IPS-20b (cell line): ENCODE measurements at regions not wholly inside any gene's neighbourhood (a gene's known extent, or its start where the extent isn't known, plus 50 kb on each side); places are given as distances from the start of the nearest gene placed in this dataset.
"Not testable (repeated sequence)": the region's sequence is repeated elsewhere in the genome, so short reads cannot be mapped to it uniquely, and the experiment has no call there.

Source experiments
- H3K27ac ChIP-seq: one replicate; pipeline ENCODE4 v1.5.1; 2013; ENCODE audit warnings: low read length
- H3K27me3 ChIP-seq: 2 replicates; pipeline ENCODE4 v1.6.1; 2013; ENCODE audit warnings: mild to moderate bottlenecking, low read length, inconsistent platforms; ENCODE audit not compliant: insufficient read depth
- H3K36me3 ChIP-seq: 2 replicates; pipeline ENCODE4 v1.6.1; 2013; ENCODE audit warnings: low read depth, mild to moderate bottlenecking, inconsistent platforms, low read length, moderate library complexity; ENCODE audit not compliant: insufficient read depth
- H3K4me1 ChIP-seq: 2 replicates; pipeline ENCODE4 v1.6.1; 2013; ENCODE audit warnings: mild to moderate bottlenecking, control low read depth, inconsistent platforms, low read length, moderate library complexity; ENCODE audit not compliant: insufficient read depth
- H3K4me3 ChIP-seq: 2 replicates; pipeline ENCODE4 v1.5.1; 2013; ENCODE audit warnings: mild to moderate bottlenecking, low read length, inconsistent platforms
- H3K9ac ChIP-seq: 2 replicates; pipeline ENCODE4 v1.6.1; 2013; ENCODE audit warnings: low read depth, mild to moderate bottlenecking, inconsistent platforms, low read length, moderate library complexity
- H3K9me3 ChIP-seq: 2 replicates; pipeline ENCODE4 v1.6.1; 2013; ENCODE audit warnings: mild to moderate bottlenecking, low read depth, low read length, inconsistent platforms; ENCODE audit not compliant: insufficient read depth

- H3K27me3 ChIP-seq, H3K4me3 ChIP-seq, H3K9ac ChIP-seq, H3K36me3 ChIP-seq, H3K4me1 ChIP-seq, H3K9me3 ChIP-seq, H3K27ac ChIP-seq: not testable (repeated sequence)
Measured at GRCh38 chr2:111273007-111273406, 152.3 kb downstream of the BCL2L11 start.

- not testable (repeated sequence) for H3K9ac ChIP-seq, H3K4me1 ChIP-seq, H3K27me3 ChIP-seq, H3K36me3 ChIP-seq, H3K4me3 ChIP-seq, H3K9me3 ChIP-seq, H3K27ac ChIP-seq
Measured at GRCh38 chr2:111275047-111275853, 154.5 kb downstream of the BCL2L11 start.

- H3K27me3 ChIP-seq, H3K36me3 ChIP-seq, H3K9me3 ChIP-seq, H3K27ac ChIP-seq, H3K4me3 ChIP-seq, H3K9ac ChIP-seq, H3K4me1 ChIP-seq: not testable (repeated sequence)
Measured at GRCh38 chr2:111275854-111276171, 155.1 kb downstream of the BCL2L11 start.

- H3K4me3 ChIP-seq, H3K27me3 ChIP-seq, H3K36me3 ChIP-seq, H3K9ac ChIP-seq, H3K9me3 ChIP-seq, H3K4me1 ChIP-seq, H3K27ac ChIP-seq: not testable (repeated sequence)
Measured at GRCh38 chr2:111278133-111278532, 157.4 kb downstream of the BCL2L11 start.

GRCh38 chr2:111280709-111281286, 160.1 kb downstream of the BCL2L11 start:
- H3K9me3 ChIP-seq, H3K4me3 ChIP-seq, H3K9ac ChIP-seq, H3K27me3 ChIP-seq, H3K4me1 ChIP-seq, H3K27ac ChIP-seq, H3K36me3 ChIP-seq: not testable (repeated sequence)

GRCh38 chr2:111282162-111282561, 161.4 kb downstream of the BCL2L11 start:
- not testable (repeated sequence) for H3K4me1 ChIP-seq, H3K27ac ChIP-seq, H3K9ac ChIP-seq, H3K9me3 ChIP-seq, H3K4me3 ChIP-seq, H3K36me3 ChIP-seq, H3K27me3 ChIP-seq

GRCh38 chr2:111287646-111288568, 167.2 kb downstream of the BCL2L11 start:
- H3K4me3 ChIP-seq: not testable (repeated sequence)

GRCh38 chr2:111290370-111290769, 169.7 kb downstream of the BCL2L11 start:
- H3K9ac ChIP-seq, H3K4me3 ChIP-seq, H3K27ac ChIP-seq, H3K36me3 ChIP-seq, H3K4me1 ChIP-seq, H3K27me3 ChIP-seq, H3K9me3 ChIP-seq: not testable (repeated sequence)

More at GRCh38 chr2:111287646-111288568, 167.2 kb downstream of the BCL2L11 start:
- not testable (repeated sequence) for H3K9ac ChIP-seq, H3K36me3 ChIP-seq, H3K9me3 ChIP-seq, H3K27me3 ChIP-seq, H3K27ac ChIP-seq, H3K4me1 ChIP-seq

GRCh38 chr2:111291566-111291965, 170.9 kb downstream of the BCL2L11 start:
- not testable (repeated sequence) for H3K9ac ChIP-seq, H3K4me1 ChIP-seq, H3K4me3 ChIP-seq, H3K9me3 ChIP-seq, H3K27me3 ChIP-seq, H3K27ac ChIP-seq, H3K36me3 ChIP-seq

- H3K9me3 ChIP-seq, H3K36me3 ChIP-seq, H3K4me3 ChIP-seq, H3K27ac ChIP-seq, H3K4me1 ChIP-seq, H3K27me3 ChIP-seq, H3K9ac ChIP-seq: not testable (repeated sequence)
Measured at GRCh38 chr2:111292232-111292968, 171.7 kb downstream of the BCL2L11 start.

GRCh38 chr2:111294699-111295098, 174.0 kb downstream of the BCL2L11 start:
- H3K9ac ChIP-seq: not testable (repeated sequence)

More at GRCh38 chr2:111294699-111295098, 174.0 kb downstream of the BCL2L11 start:
- not testable (repeated sequence) for H3K9me3 ChIP-seq, H3K4me1 ChIP-seq, H3K4me3 ChIP-seq, H3K27ac ChIP-seq, H3K27me3 ChIP-seq, H3K36me3 ChIP-seq
